B cell (primary cell): ENCODE measurements at regions not wholly inside any gene's neighbourhood (a gene's known extent, or its start where the extent isn't known, plus 50 kb on each side); places are given as distances from the start of the nearest gene placed in this dataset.

Experiments used
- ATAC-seq: fragments of 200-7000 bp; cut with Tn5 transposase; one replicate; pipeline ENCODE4 v1.10.0; 2021; ENCODE audit warnings: low read depth, mild to moderate bottlenecking, moderate number of reproducible peaks, moderate library complexity
- CTCF ChIA-PET: fragments of 350-600 bp; sonication (Branson Sonifier 250); formaldehyde crosslinking; loops from one replicate; lab custom pipeline; 2021; ENCODE audit warnings: antibody characterized with exemption, inconsistent platforms; lab: Charles Lee
- POLR2A ChIA-PET: fragments of 350-600 bp; sonication (Branson Sonifier 250); formaldehyde crosslinking; loops from one replicate; lab custom pipeline; 2021; ENCODE audit warnings: antibody characterized with exemption; lab: Charles Lee
- DNase-seq: peaks from one replicate; pipeline ENCODE4 v3.0.0; 2013
- H2AFZ ChIP-seq: 2 replicates; pipeline ENCODE4 v1.6.1; 2012; ENCODE audit warnings: mild to moderate bottlenecking, low read depth, low read length; ENCODE audit not compliant: insufficient read depth, poor library complexity, severe bottlenecking
- H3K27ac ChIP-seq, 2 donors: 1 replicate in 1 of 2; 2 replicates in 1 of 2; pipeline ENCODE4 v1.5.1; 2012 to 2013; ENCODE audit warnings: low read length in 2 of 2, mild to moderate bottlenecking in 2 of 2, moderate library complexity in 1 of 2
- H3K27me3 ChIP-seq, 4 experiments: fragments of 200-600 bp in 1 of 4; sonication (generic) in 1 of 4; replicated peaks in 1 of 4; 1 replicate in 2 of 4; 2 replicates in 2 of 4; pipeline versions ENCODE4 v1.6.1 to v1.7.0; 2013 to 2016; ENCODE audit warnings: low read length in 3 of 4, mild to moderate bottlenecking in 2 of 4, mixed read lengths in 1 of 4, moderate library complexity in 1 of 4; ENCODE audit not compliant: insufficient read depth in 4 of 4, control insufficient read depth in 3 of 4; ENCODE audit errors: control extremely low read depth in 1 of 4
- H3K36me3 ChIP-seq, 2 experiments: replicated peaks in 1 of 2; 1 replicate in 1 of 2; 2 replicates in 1 of 2; pipeline versions ENCODE4 v1.6.1 to v1.7.1; 2013; ENCODE audit warnings: low read length in 1 of 2; ENCODE audit not compliant: insufficient read depth in 2 of 2, control insufficient read depth in 1 of 2; ENCODE audit errors: control extremely low read depth in 1 of 2, extremely low read depth in 1 of 2
- H3K4me1 ChIP-seq, 2 donors: fragments of 200-600 bp in 1 of 2; sonication (generic) in 1 of 2; 1 replicate in 1 of 2; 2 replicates in 1 of 2; pipeline versions ENCODE4 v1.5.1 to v1.6.1; 2013 to 2017; ENCODE audit warnings: low read length in 2 of 2; ENCODE audit not compliant: control insufficient read depth in 2 of 2, insufficient read depth in 2 of 2
- H3K4me2 ChIP-seq: replicated peaks from 2 replicates; pipeline ENCODE3; 2012; ENCODE audit warnings: mild to moderate bottlenecking, low read depth, low read length; ENCODE audit not compliant: poor library complexity, severe bottlenecking
- H3K4me3 ChIP-seq, 5 experiments: fragments of 200-600 bp in 1 of 5; sonication (generic) in 1 of 5; 1 replicate in 3 of 5; 2 replicates in 2 of 5; pipeline versions ENCODE4 v1.5.1 to v1.7.0; 2011 to 2016; ENCODE audit warnings: low read length in 4 of 5, mild to moderate bottlenecking in 4 of 5, low read depth in 2 of 5, control low read depth in 1 of 5, moderate library complexity in 1 of 5; ENCODE audit not compliant: insufficient read depth in 1 of 5; ENCODE audit errors: control extremely low read depth in 1 of 5, extremely low read depth in 1 of 5
- H3K79me2 ChIP-seq: fragments of 200-600 bp; sonication (generic); one replicate; pipeline ENCODE4 v1.6.0; 2016; ENCODE audit warnings: low read length; ENCODE audit not compliant: control insufficient read depth, insufficient read depth
- H3K9ac ChIP-seq: fragments of 200-600 bp; sonication (generic); 2 replicates; pipeline ENCODE4 v1.6.1; 2017; ENCODE audit warnings: mild to moderate bottlenecking, low read length, moderate library complexity
- H3K9me3 ChIP-seq, 3 donors: one replicate each; pipeline versions ENCODE4 v1.6.1 to v1.7.1; 2013; ENCODE audit warnings: low read length in 2 of 3; ENCODE audit not compliant: control insufficient read depth in 2 of 3, insufficient read depth in 1 of 3; ENCODE audit errors: control extremely low read depth in 1 of 3
- H4K20me1 ChIP-seq: 2 replicates; pipeline ENCODE4 v1.6.0; 2012; ENCODE audit warnings: mild to moderate bottlenecking, low read length; ENCODE audit not compliant: insufficient read depth, control insufficient read depth, poor library complexity, severe bottlenecking
- H3K27ac Mint-ChIP-seq: one replicate; pipeline ENCODE4 v1.8.0; 2021; ENCODE audit warnings: mixed read lengths
- H3K27me3 Mint-ChIP-seq: one replicate; pipeline ENCODE4 v1.8.0; 2021; ENCODE audit warnings: mixed read lengths
- H3K4me1 Mint-ChIP-seq: one replicate; pipeline ENCODE4 v1.8.0; 2021; ENCODE audit warnings: mixed read lengths
- H3K4me3 Mint-ChIP-seq: one replicate; pipeline ENCODE4 v1.8.0; 2021; ENCODE audit warnings: mixed read lengths
- H3K9me3 Mint-ChIP-seq: one replicate; pipeline ENCODE4 v1.8.0; 2022; ENCODE audit warnings: mixed read lengths; ENCODE audit not compliant: insufficient read depth
- CTCF ChIP-seq: fragments of 200-600 bp; IDR thresholded peaks from one replicate; pipeline ENCODE4 v1.8.0; 2022; ENCODE audit warnings: antibody characterized with exemption, mild to moderate bottlenecking
- EZH2 ChIP-seq: IDR thresholded peaks from 2 replicates; pipeline ENCODE4 v1.6.1; 2012; ENCODE audit warnings: borderline replicate concordance, low read depth, mild to moderate bottlenecking, moderate library complexity, low read length; ENCODE audit not compliant: insufficient read depth, poor library complexity, severe bottlenecking
- whole genome bisulfite sequencing: methylation state at CpG from one replicate; pipeline ENCODE4 v1.1.5; 2013; ENCODE audit warnings: missing lambda C conversion rate; ENCODE audit not compliant: insufficient coverage; 5-methylcytosine and 5-hydroxymethylcytosine counted together
- intact Hi-C: fragments of 100-400 bp; cut with micrococcal nuclease; formaldehyde crosslinking; loops from one replicate; pipeline ENCODE4 v1.10.0; 2022

DNA sequence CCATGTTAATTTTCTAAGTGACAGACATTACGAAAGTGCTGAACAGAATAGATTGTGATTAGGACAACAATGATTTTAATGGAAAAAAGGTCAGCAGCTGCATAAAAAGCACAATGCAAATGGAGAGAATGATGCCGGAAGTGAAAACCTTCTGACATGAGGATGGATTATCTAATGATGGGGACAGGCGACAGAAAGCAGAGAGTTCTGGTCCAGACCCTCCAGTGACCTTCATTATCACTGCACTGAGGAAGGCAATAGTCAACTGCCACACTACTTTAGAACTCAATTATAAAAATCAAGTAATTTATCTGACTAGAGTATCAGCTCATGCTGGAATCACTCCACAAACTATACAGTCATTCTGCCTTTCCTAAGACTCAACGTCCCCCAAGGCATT is 746.1 kb upstream of the EPHA5 start:
- no peak overlapping the region for H3K9ac ChIP-seq
- Mint-ChIP-seq H3K4me1 (no peaks in the 10 kb centered on the region), H3K4me3 (no peak overlapping the region), H3K27me3 (no peaks in the 10 kb centered on the region), H3K9me3 (peaks cover 5% of the 10 kb centered on the region), H3K27ac (no peak overlapping the region)
- no peaks in the 10 kb centered on the region for H3K4me1 ChIP-seq
- no peak overlapping the region for H2AFZ ChIP-seq
- no peaks in the 10 kb centered on the region for H4K20me1 ChIP-seq
- ChIA-PET CTCF (no interaction called here), POLR2A (no interaction called here)
- 100% methylated on average over 1 of the region's 4 CpGs for WGBS
- no peaks in the 10 kb centered on the region for H3K27me3 ChIP-seq
- H3K27ac ChIP-seq = no peak overlapping the region
- ATAC-seq = no peak
- TF ChIP-seq EZH2 (no peak), CTCF (no peak)
- no peak for DNase-seq
- intact Hi-C loops = no loop called here
- H3K4me3 ChIP-seq = no peak overlapping the region
- H3K79me2 ChIP-seq = no peaks in the 10 kb centered on the region
- no peaks in the 10 kb centered on the region for H3K36me3 ChIP-seq
- no peak overlapping the region for H3K4me2 ChIP-seq
- H3K9me3 ChIP-seq = peaks cover 0 to 2% (median 1%) of the 10 kb centered on the region in 3 donors

DNA sequence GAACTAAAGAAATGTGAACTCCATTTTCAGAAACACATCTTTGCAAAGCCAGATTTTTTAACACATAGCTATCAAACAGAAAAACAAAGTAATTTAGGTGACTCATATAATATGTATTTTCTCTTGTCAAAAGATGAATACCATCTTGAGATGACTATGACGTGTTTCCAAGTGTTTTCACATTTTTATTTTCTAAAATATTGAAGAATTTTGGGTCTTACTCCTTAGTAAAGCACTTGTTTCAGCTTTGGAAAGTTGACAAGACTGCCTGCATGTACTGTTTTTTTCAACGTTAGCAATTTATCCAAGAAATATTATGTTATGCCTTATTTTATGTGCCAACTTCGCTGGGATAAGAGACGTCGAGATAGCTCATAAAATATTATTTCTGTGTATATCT is 733.9 kb upstream of the EPHA5 start:
- Mint-ChIP-seq H3K4me3 (no peak overlapping the region), H3K27me3 (no peaks in the 10 kb centered on the region), H3K27ac (no peak overlapping the region), H3K9me3 (no peaks in the 10 kb centered on the region), H3K4me1 (no peaks in the 10 kb centered on the region)
- intact Hi-C loops = no loop called here
- H3K79me2 ChIP-seq = no peaks in the 10 kb centered on the region
- H3K4me3 ChIP-seq = no peak overlapping the region
- TF ChIP-seq EZH2 (no peak), CTCF (no peak)
- H3K27ac ChIP-seq = no peak overlapping the region
- ATAC-seq = no peak
- DNase-seq = no peak
- H3K9ac ChIP-seq = no peak overlapping the region
- H3K36me3 ChIP-seq = no peaks in the 10 kb centered on the region
- no peaks in the 10 kb centered on the region for H3K4me1 ChIP-seq
- ChIA-PET POLR2A (no interaction called here), CTCF (no interaction called here)
- peaks cover 0 to 3% (median 0%) of the 10 kb centered on the region in 3 donors for H3K9me3 ChIP-seq
- H2AFZ ChIP-seq = no peak overlapping the region
- no peak overlapping the region for H3K4me2 ChIP-seq
- H4K20me1 ChIP-seq = no peaks in the 10 kb centered on the region
- no peaks in the 10 kb centered on the region for H3K27me3 ChIP-seq
- WGBS = 70% methylated on average over 2 of the region's 5 CpGs
